ENCODE measurements at regions not wholly inside any gene's neighbourhood (a gene's known extent, or its start where the extent isn't known, plus 50 kb on each side); places are given as distances from the start of the nearest gene placed in this dataset.
A peak's percentile ranks its signal among the peaks of the same experiment; 100 is the strongest.

GRCh38 chr4:173839865-173840264 lies 309.8 kb upstream of the HAND2 start:
- no peak for DNase-seq (ENCODE audit: low spot score)

GRCh38 chr4:173837517-173837916 lies 307.5 kb upstream of the HAND2 start:
- no peak for DNase-seq (ENCODE audit: low spot score)

GRCh38 chr4:173835903-173836302 lies 305.9 kb upstream of the HAND2 start:
- no peak for DNase-seq (ENCODE audit: low spot score)

GRCh38 chr4:173834151-173834550 lies 304.1 kb upstream of the HAND2 start:
- peak; percentile 2 for DNase-seq (ENCODE audit: low spot score)

GRCh38 chr4:173829565-173829964 lies 299.5 kb upstream of the HAND2 start:
- DNase-seq (ENCODE audit: low spot score), result no peak

- no peak for DNase-seq (ENCODE audit: low spot score)
Observed at GRCh38 chr4:173827707-173828106, 297.7 kb upstream of the HAND2 start.

- DNase-seq (ENCODE audit: low spot score), result no peak
Observed at GRCh38 chr4:173821876-173822275, 291.8 kb upstream of the HAND2 start.

GRCh38 chr4:173821036-173821435 lies 291.0 kb upstream of the HAND2 start:
- DNase-seq (ENCODE audit: low spot score), result no peak

- no peak for DNase-seq (ENCODE audit: low spot score)
Observed at GRCh38 chr4:173807347-173807746, 277.3 kb upstream of the HAND2 start.

- no peak for DNase-seq (ENCODE audit: low spot score)
Observed at GRCh38 chr4:173805884-173806283, 275.9 kb upstream of the HAND2 start.

GRCh38 chr4:173802662-173803022 lies 272.6 kb upstream of the HAND2 start:
- no peak for DNase-seq (ENCODE audit: low spot score)

- no peak for DNase-seq (ENCODE audit: low spot score)
Observed at GRCh38 chr4:173801876-173802661, 272.0 kb upstream of the HAND2 start.

- no peak for DNase-seq (ENCODE audit: low spot score)
Observed at GRCh38 chr4:173801361-173801760, 271.3 kb upstream of the HAND2 start.

GRCh38 chr4:173797296-173797695 lies 267.3 kb upstream of the HAND2 start:
- no peak for DNase-seq (ENCODE audit: low spot score)

- no peak for DNase-seq (ENCODE audit: low spot score)
Observed at GRCh38 chr4:173794662-173795061, 264.6 kb upstream of the HAND2 start.

GRCh38 chr4:173793937-173794510 lies 264.0 kb upstream of the HAND2 start:
- no peak for DNase-seq (ENCODE audit: low spot score)

- DNase-seq (ENCODE audit: low spot score), result no peak
Observed at GRCh38 chr4:173782660-173783059, 252.6 kb upstream of the HAND2 start.

GRCh38 chr4:173777921-173778320 lies 247.9 kb upstream of the HAND2 start:
- no peak for DNase-seq (ENCODE audit: low spot score)

- DNase-seq (ENCODE audit: low spot score), result no peak
Observed at GRCh38 chr4:173777421-173777820, 247.4 kb upstream of the HAND2 start.

- no peak for DNase-seq (ENCODE audit: low spot score)
Observed at GRCh38 chr4:173769568-173769967, 239.5 kb upstream of the HAND2 start.

GRCh38 chr4:173767650-173768049 lies 237.6 kb upstream of the HAND2 start:
- DNase-seq (ENCODE audit: low spot score), result no peak

GRCh38 chr4:173766171-173766600 lies 236.2 kb upstream of the HAND2 start:
- DNase-seq (ENCODE audit: low spot score), result no peak

- DNase-seq (ENCODE audit: low spot score), result no peak
Observed at GRCh38 chr4:173765751-173766150, 235.7 kb upstream of the HAND2 start.

GRCh38 chr4:173763389-173763788 lies 233.4 kb upstream of the HAND2 start:
- DNase-seq (ENCODE audit: low spot score), result no peak
